ENCODE measurements at regions not wholly inside any gene's neighbourhood (a gene's known extent, or its start where the extent isn't known, plus 50 kb on each side); places are given as distances from the start of the nearest gene placed in this dataset.

DNA sequence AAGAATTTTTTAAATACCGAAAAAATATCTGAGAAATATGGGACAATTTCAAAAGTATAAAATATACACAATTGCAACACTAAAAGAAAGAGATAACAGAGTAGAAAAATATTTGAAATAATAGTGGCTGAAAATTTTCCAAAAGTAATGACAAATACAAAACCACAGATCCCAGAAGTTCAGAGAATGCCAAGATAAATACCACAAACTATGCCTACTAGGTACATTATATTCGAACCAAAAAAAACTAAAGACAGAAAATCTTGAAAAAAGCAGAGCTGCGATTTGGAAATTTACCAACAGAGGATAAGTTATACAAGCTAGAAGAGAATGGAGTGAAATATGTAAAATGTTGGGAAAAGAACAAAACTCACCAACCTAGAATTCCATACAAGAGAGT is 191.3 kb upstream of the ELAC2 start:
- H2AFZ ChIP-seq (ENCODE audit: insufficient read depth, low read depth, low read length, poor library complexity, severe bottlenecking) = no peak overlapping the region
- Mint-ChIP-seq H3K27ac (no peak overlapping the region), H3K4me1 (no peaks in the 10 kb centered on the region), H3K4me3 (no peak overlapping the region), H3K27me3 (ENCODE audit: low read depth in 3 of 3) (no peaks in the 10 kb centered on the region), H3K9me3 (peaks cover under 1 to 19% (median 4%) of the 10 kb centered on the region in 7 donors), H3K36me3 (no peaks in the 10 kb centered on the region)
- H3K27ac ChIP-seq (ENCODE audit: low read depth in 1 of 2, low read length in 2 of 2) = no peak overlapping the region
- no peaks in the 10 kb centered on the region for H4K20me1 ChIP-seq (ENCODE audit: insufficient read depth, low read length)
- no peaks in the 10 kb centered on the region for H3K79me2 ChIP-seq (ENCODE audit: insufficient read depth, low read length)
- intact Hi-C loops (cut with micrococcal nuclease) = no loop called here
- DNase-seq = no peak
- no peak overlapping the region for H3K4me2 ChIP-seq (replicated peaks; ENCODE audit: extremely low read depth, low read length, poor library complexity, severe bottlenecking)
- WGBS (ENCODE audit: insufficient coverage) = no CpG with 5 or more reads among the region's 3 CpGs
- no peak overlapping the region for H3K4me3 ChIP-seq (replicated peaks in 1 of 3; ENCODE audit: low read depth in 2 of 3, low read length in 3 of 3)
- no peaks in the 10 kb centered on the region for H3K27me3 ChIP-seq (ENCODE audit: control insufficient read depth in 2 of 2, insufficient read depth in 2 of 2, low read length in 2 of 2)
- H3K36me3 ChIP-seq (replicated peaks in 1 of 2; ENCODE audit: control insufficient read depth in 1 of 2, insufficient read depth in 2 of 2, low read length in 2 of 2) = no peaks in the 10 kb centered on the region
- H3K4me1 ChIP-seq (ENCODE audit: control insufficient read depth in 1 of 2, insufficient read depth in 2 of 2, low read length in 2 of 2) = no peaks in the 10 kb centered on the region
- no peaks in the 10 kb centered on the region for H3K9me3 ChIP-seq (replicated peaks in 1 of 2; ENCODE audit: control insufficient read depth in 1 of 2, insufficient read depth in 1 of 2, low read length in 2 of 2)
- no peak overlapping the region for H3K9ac ChIP-seq (ENCODE audit: insufficient read depth, low read length, poor library complexity, severe bottlenecking)
- TF ChIP-seq, protein P1, sequence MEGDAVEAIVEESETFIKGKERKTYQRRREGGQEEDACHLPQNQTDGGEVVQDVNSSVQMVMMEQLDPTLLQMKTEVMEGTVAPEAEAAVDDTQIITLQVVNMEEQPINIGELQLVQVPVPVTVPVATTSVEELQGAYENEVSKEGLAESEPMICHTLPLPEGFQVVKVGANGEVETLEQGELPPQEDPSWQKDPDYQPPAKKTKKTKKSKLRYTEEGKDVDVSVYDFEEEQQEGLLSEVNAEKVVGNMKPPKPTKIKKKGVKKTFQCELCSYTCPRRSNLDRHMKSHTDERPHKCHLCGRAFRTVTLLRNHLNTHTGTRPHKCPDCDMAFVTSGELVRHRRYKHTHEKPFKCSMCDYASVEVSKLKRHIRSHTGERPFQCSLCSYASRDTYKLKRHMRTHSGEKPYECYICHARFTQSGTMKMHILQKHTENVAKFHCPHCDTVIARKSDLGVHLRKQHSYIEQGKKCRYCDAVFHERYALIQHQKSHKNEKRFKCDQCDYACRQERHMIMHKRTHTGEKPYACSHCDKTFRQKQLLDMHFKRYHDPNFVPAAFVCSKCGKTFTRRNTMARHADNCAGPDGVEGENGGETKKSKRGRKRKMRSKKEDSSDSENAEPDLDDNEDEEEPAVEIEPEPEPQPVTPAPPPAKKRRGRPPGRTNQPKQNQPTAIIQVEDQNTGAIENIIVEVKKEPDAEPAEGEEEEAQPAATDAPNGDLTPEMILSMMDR (IDR thresholded peaks at IDR 0.05) = no peak

- 83% methylated on average over 8 of the region's 8 CpGs for WGBS (ENCODE audit: insufficient coverage)
- H3K9ac ChIP-seq (ENCODE audit: insufficient read depth, low read length, poor library complexity, severe bottlenecking) = no peak overlapping the region
- TF ChIP-seq, protein P1 (IDR thresholded peaks at IDR 0.05) = no peak
- Mint-ChIP-seq H3K36me3 (no peaks in the 10 kb centered on the region), H3K27me3 (ENCODE audit: low read depth in 3 of 3) (no peaks in the 10 kb centered on the region), H3K27ac (no peak overlapping the region), H3K9me3 (peaks cover 2 to 12% (median 4%) of the 10 kb centered on the region in 7 donors), H3K4me1 (no peaks in the 10 kb centered on the region), H3K4me3 (no peak overlapping the region)
- H3K27ac ChIP-seq (ENCODE audit: low read depth in 1 of 2, low read length in 2 of 2) = no peak overlapping the region
- no peaks in the 10 kb centered on the region for H4K20me1 ChIP-seq (ENCODE audit: insufficient read depth, low read length)
- H2AFZ ChIP-seq (ENCODE audit: insufficient read depth, low read depth, low read length, poor library complexity, severe bottlenecking) = no peak overlapping the region
- H3K4me1 ChIP-seq (ENCODE audit: control insufficient read depth in 1 of 2, insufficient read depth in 2 of 2, low read length in 2 of 2) = no peaks in the 10 kb centered on the region
- H3K27me3 ChIP-seq (ENCODE audit: control insufficient read depth in 2 of 2, insufficient read depth in 2 of 2, low read length in 2 of 2) = no peaks in the 10 kb centered on the region
- no peaks in the 10 kb centered on the region for H3K36me3 ChIP-seq (replicated peaks in 1 of 2; ENCODE audit: control insufficient read depth in 1 of 2, insufficient read depth in 2 of 2, low read length in 2 of 2)
- H3K79me2 ChIP-seq (ENCODE audit: insufficient read depth, low read length) = no peaks in the 10 kb centered on the region
- no peak overlapping the region for H3K4me3 ChIP-seq (replicated peaks in 1 of 3; ENCODE audit: low read depth in 2 of 3, low read length in 3 of 3)
- peaks cover 4 to 10% of the 10 kb centered on the region in 2 donors for H3K9me3 ChIP-seq (replicated peaks in 1 of 2; ENCODE audit: control insufficient read depth in 1 of 2, insufficient read depth in 1 of 2, low read length in 2 of 2)
- DNase-seq = no peak
- intact Hi-C loops (cut with micrococcal nuclease) = no loop called here
- no peak overlapping the region for H3K4me2 ChIP-seq (replicated peaks; ENCODE audit: extremely low read depth, low read length, poor library complexity, severe bottlenecking)
Observed at GRCh38 chr17:13204607-13205237, 186.9 kb upstream of the ELAC2 start.

All from CD14-positive monocyte (primary cell).